HepG2 (cell line): ENCODE measurements at regions not wholly inside any gene's neighbourhood (a gene's known extent, or its start where the extent isn't known, plus 50 kb on each side); places are given as distances from the start of the nearest gene placed in this dataset.

ENCODE experiments used
- CEBPB ChIP-seq: IDR thresholded peaks from 2 replicates; pipeline ENCODE4 v1.6.1; 2011; ENCODE audit warnings: low read depth, low read length, improper control_type of control experiment, borderline replicate concordance
- E2F1 ChIP-seq: sonication (generic); formaldehyde crosslinking; IDR thresholded peaks from 2 replicates; pipeline ENCODE4 v1.5.0; 2020; ENCODE audit warnings: missing genetic modification reagents
- ELF4 ChIP-seq: sonication (generic); formaldehyde crosslinking; IDR thresholded peaks from 2 replicates; pipeline ENCODE4 v1.5.0; 2020; ENCODE audit warnings: missing genetic modification reagents, mild to moderate bottlenecking, moderate library complexity, borderline replicate concordance
- EZH2 ChIP-seq: conservative IDR thresholded peaks from 2 replicates; pipeline ENCODE4 v1.6.1; 2012; ENCODE audit warnings: mild to moderate bottlenecking, low read depth, low read length, moderate library complexity
- PATZ1 ChIP-seq: sonication (generic); formaldehyde crosslinking; IDR thresholded peaks from 2 replicates; pipeline ENCODE4 v1.4.0; 2020; ENCODE audit warnings: missing genetic modification reagents
- POLR2A ChIP-seq, 2 experiments: IDR thresholded peaks; 2 replicates each; pipeline ENCODE4 v1.6.1; 2011; ENCODE audit warnings: low read depth in 2 of 2, low read length in 2 of 2, mild to moderate bottlenecking in 1 of 2, moderate library complexity in 1 of 2; ENCODE audit not compliant: insufficient read depth in 1 of 2
- PTBP1 ChIP-seq: fragments of 200-400 bp; formaldehyde crosslinking; IDR thresholded peaks from 2 replicates; pipeline ENCODE4 v1.6.1; 2018; ENCODE audit warnings: low read length, low read depth; ENCODE audit not compliant: poor library complexity, severe bottlenecking
- RBM22 ChIP-seq: fragments of 200-400 bp; formaldehyde crosslinking; optimal IDR thresholded peaks from 2 replicates; pipeline ENCODE3; 2017; ENCODE audit warnings: mild to moderate bottlenecking, low read length, moderate library complexity
- SMC3 ChIP-seq: IDR thresholded peaks from 2 replicates; pipeline ENCODE4 v1.6.1; 2011; ENCODE audit warnings: low read length, improper control_type of control experiment
- WIZ ChIP-seq: sonication (generic); formaldehyde crosslinking; IDR thresholded peaks from 2 replicates; pipeline ENCODE4 v1.5.1; 2020; ENCODE audit warnings: mild to moderate bottlenecking, missing genetic modification reagents
- TF ChIP-seq, protein P1 (sequence below): sonication (generic); formaldehyde crosslinking; IDR thresholded peaks from 2 replicates; pipeline ENCODE4 v1.5.1; 2020; ENCODE audit warnings: missing genetic modification reagents, mild to moderate bottlenecking, borderline replicate concordance
- TF ChIP-seq, protein P2 (sequence below): sonication (generic); formaldehyde crosslinking; IDR thresholded peaks from 2 replicates; pipeline ENCODE4 v1.5.0; 2020; ENCODE audit warnings: mild to moderate bottlenecking, missing genetic modification reagents, moderate library complexity

GRCh38 chr4:154911608-154912098 is 130.6 kb downstream of the RBM46 start:
- TF ChIP-seq, protein P1, sequence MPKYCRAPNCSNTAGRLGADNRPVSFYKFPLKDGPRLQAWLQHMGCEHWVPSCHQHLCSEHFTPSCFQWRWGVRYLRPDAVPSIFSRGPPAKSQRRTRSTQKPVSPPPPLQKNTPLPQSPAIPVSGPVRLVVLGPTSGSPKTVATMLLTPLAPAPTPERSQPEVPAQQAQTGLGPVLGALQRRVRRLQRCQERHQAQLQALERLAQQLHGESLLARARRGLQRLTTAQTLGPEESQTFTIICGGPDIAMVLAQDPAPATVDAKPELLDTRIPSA = no peak
- TF ChIP-seq, protein P2, sequence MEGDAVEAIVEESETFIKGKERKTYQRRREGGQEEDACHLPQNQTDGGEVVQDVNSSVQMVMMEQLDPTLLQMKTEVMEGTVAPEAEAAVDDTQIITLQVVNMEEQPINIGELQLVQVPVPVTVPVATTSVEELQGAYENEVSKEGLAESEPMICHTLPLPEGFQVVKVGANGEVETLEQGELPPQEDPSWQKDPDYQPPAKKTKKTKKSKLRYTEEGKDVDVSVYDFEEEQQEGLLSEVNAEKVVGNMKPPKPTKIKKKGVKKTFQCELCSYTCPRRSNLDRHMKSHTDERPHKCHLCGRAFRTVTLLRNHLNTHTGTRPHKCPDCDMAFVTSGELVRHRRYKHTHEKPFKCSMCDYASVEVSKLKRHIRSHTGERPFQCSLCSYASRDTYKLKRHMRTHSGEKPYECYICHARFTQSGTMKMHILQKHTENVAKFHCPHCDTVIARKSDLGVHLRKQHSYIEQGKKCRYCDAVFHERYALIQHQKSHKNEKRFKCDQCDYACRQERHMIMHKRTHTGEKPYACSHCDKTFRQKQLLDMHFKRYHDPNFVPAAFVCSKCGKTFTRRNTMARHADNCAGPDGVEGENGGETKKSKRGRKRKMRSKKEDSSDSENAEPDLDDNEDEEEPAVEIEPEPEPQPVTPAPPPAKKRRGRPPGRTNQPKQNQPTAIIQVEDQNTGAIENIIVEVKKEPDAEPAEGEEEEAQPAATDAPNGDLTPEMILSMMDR = no peak
- TF ChIP-seq RBM22 (no peak), E2F1 (CRISPR knock-in tag) (no peak), POLR2A (IDR thresholded peaks at IDR 0.05; ENCODE audit: insufficient read depth in 1 of 2, low read depth in 2 of 2, low read length in 2 of 2) (no peak), WIZ (CRISPR knock-in tag) (no peak), CEBPB (no peak), SMC3 (no peak), PTBP1 (no peak), ELF4 (CRISPR knock-in tag) (no peak), EZH2 (no peak), PATZ1 (no peak)
